ENCODE measurements at regions not wholly inside any gene's neighbourhood (a gene's known extent, or its start where the extent isn't known, plus 50 kb on each side); places are given as distances from the start of the nearest gene placed in this dataset.
A peak's percentile ranks its signal among the peaks of the same experiment; 100 is the strongest.

- DNase-seq, result no peak
Observed at GRCh38 chr2:172204762-172205161, 102.1 kb upstream of the DLX2 start.

GRCh38 chr2:172205292-172205691 is 102.6 kb upstream of the DLX2 start:
- no peak for DNase-seq

GRCh38 chr2:172207911-172208310 is 105.2 kb upstream of the DLX2 start:
- DNase-seq, result peak; percentile 53

DNA sequence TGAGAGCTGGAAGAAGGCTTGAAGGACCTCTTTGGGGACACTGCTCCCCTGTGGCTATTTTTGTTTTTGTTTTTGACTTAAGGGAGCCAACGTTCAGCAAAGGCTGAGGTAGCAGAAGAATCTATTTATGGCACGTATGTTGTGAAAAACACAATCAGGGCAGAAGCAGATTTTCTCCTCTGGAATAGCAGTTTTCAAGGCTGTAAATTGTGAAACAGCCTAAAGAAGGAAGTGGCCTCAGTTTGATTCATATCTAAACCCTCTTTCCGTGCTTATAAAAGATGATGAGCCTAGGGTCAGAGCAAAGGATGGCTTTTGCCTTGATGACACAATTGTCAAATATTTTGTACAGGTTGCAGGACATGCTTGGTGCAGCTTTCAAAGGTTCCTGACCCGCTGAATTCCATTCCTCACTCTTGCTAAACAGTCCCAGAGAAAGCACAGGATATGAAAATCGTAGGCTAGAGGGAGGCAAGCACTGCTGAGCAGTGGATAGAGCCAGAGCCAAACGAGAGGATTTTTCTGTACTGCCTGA is 106.2 kb upstream of the DLX2 start:
- DNase-seq, result peak; percentile 78

- DNase-seq, result no peak
Observed at GRCh38 chr2:172210599-172210998, 107.9 kb upstream of the DLX2 start.

- DNase-seq, result no peak
Observed at GRCh38 chr2:172211512-172211911, 108.8 kb upstream of the DLX2 start.

DNA sequence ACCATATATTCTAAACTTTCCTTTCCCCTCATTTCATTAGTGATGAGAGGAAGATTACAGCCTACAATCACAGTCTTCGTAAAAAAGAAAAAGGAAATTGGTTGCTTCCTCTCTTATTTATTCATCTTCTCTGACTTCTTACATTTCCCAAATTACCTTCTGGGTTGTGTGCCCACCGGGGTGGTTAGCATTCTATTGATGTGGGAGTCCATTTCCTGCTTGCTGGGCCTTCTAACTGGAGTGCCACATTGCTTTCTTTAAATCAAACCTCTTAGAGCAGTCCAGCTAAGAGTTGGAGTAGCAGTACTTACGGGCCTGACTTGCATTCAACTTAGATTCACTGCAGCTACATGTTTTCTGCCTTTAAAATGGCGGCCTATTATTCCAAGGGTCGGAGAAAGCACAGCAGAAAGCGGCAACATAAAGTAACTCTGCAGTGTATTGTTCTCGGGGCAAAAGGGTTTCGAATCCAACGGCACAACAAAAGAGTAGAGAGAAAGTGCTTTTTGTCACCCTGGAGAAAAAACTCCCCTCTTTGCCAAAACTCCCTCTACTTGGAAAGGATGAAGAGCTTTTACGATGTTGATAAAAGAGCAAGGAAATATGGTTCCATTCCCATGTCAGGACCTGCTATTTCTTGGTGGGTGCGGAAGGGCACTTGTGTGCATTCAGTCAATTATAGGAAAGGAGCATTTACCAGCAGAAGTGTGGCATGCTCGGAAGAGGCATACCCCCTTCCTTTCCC is 110.6 kb upstream of the DLX2 start:
- DNase-seq, result no peak

DNA sequence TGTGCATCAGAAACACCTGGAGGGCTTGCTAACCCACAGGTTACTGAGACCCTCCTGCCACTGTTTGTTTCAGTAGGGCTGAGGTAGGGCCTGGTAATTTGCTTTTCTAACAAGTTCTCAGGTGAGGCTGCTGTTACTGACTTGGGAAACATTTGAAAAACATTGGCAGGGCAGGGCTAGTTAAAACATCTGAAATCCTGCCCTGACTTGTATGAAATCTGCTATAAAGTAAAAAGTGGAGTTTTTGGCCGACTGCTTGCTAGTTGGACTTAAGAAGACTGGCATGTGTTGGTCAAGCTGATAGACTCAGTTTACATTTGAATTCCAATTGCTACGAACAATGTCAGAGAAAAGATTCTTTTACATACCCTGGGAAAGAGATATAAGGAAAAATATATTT is 111.6 kb upstream of the DLX2 start:
- no peak for DNase-seq

DNA sequence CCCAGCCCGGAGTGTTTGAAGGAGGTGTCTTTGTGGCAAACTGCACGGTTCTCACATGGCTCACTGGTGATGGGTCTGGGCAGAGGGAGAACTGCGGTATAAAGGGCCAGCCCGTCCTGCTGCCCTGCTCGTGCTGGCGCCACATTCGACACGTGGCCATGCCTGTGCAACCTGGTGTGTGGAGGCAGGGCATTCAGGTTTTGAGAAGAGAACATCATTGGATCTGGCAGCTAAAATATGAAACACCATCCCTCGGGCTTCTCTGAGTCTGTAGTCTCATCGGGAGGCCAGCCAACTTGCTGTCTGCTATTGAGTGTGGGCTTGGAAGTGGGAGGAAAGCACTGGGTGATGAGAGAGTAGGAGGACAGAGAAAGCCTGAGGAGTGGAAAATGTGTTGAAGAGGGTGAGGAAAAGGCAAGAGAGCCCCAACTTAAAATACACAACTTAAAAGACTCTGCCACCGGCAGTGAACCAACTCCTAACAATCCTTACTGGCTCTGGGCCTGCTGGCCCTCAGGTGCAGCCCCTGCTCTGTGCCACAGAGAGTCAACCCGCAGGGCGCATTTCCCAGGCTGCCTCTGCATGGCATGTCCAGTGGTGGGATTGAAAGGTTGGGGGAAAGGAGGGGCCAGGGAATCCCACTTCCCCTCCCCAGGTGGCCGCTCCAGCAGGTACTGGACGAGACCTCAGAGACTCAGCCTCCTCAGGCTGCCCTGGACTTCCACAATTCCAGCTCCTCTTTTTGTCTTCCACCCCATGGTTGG is 112.7 kb upstream of the DLX2 start:
- DNase-seq, result no peak

DNA sequence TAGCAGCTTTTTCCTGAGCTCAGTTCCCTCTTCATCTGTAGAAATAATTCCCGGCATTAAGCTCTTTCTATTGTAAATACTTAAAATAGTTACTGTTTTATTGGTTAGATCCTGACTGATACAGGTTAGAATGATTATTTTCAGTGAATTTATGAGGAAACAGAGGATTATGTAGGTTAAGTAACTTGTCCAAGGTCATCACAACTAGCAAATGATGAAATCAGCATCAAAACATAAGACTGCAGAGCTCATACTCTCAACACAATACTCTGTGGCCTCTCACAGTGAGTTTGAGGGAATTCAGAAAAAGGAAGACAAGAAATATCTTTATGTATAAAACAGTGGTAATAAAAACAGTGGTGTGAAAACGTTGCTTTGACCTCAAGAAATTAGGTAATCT is 113.2 kb upstream of the DLX2 start:
- DNase-seq, result no peak

DNA sequence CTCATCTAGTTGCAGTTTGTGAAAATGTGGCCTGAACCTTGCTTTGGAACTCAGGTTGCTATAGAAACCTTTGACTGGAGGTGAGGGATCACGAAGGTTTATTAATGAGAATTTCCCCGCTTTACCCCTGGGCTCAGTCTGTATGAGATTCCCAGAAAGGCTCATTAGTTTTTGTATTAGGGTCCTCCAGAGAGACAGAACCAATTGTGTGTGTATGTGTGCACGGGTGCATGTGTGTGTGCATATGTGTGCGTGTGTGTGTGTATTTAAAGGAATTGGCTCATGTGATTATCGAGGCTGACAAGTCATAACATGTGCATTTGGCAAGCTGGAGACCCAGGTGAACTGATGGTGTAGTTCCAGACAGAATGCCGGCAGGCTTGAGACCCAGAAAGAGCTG is 113.8 kb upstream of the DLX2 start:
- no peak for DNase-seq

DNA sequence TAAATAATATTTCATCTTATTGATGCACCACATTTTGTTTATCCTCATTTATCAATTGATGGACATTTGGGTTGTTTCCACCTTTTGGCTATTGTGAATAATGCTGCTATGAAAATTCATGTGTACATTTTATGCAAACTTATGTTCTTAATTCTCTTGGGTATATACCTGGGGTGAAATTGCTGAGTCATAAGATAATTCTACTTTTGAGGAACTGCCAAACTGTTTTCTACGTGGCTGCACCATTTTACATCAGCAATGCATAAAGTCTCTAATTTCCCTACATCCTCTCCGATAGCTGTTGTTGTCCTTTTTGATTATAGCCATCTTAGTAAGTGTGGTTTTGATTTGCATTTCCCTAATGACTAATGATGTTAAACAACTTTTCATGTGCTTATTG is 116.5 kb upstream of the DLX2 start:
- no peak for DNase-seq

DNA sequence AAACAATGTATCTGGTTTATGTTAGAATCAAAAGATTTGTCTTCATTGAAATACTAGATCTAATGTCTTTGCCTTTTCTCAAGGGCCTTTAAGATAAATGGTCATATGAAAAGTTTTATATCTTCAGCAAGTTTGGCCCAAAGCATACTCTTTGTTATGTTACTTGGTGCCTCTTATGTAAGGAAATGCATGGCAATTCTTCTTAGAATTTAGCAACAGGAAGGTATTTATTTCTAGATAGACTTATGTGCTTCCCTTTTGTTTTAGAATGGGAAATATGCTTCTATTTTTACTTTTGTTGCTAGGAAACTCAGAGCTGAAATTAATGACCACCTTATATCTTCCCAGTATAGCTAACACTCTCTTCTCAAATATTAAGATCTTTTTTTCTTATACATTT is 117.4 kb upstream of the DLX2 start:
- DNase-seq, result no peak

DNA sequence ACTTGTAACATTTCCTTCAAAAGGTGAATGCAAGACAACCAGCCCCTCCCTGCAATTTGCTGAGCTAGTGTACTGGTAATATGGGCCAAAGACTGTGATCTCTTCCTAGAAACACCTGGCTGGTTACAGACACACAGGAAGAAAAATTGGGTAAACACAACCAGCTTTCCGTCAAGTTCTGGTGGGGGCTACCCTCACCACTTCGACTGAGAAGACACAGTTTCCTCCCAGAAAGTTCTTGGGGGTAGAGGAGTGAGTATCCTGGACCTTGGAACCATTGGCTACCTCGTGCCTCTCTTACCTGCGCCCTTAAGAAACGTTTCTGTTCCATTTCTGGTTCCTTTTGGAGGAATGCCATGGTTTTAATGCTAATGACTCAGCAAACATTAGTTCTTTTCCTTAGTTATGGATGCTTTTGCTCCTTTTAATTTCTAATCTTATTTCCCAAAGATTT is 120.9 kb upstream of the DLX2 start:
- no peak for DNase-seq

DNA sequence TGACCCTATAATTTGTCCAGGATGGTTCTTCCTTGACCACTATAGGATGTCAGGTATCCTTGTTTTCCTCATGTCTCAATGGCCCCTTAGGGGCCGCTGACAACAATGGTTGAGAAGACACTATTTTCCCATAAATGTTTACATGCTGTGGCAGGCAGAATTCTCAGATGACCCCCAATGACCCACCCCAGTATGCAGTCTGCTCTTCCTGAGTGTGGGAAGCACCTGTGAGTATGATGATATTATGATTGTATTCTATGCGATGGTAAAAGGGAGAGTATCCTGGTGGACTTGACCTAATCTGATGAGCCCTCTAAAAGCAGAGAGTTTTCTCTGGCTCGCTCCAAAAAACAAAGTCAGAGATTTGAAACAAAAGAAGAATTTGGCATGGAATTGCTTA is 123.1 kb upstream of the DLX2 start:
- DNase-seq, result no peak

DNA sequence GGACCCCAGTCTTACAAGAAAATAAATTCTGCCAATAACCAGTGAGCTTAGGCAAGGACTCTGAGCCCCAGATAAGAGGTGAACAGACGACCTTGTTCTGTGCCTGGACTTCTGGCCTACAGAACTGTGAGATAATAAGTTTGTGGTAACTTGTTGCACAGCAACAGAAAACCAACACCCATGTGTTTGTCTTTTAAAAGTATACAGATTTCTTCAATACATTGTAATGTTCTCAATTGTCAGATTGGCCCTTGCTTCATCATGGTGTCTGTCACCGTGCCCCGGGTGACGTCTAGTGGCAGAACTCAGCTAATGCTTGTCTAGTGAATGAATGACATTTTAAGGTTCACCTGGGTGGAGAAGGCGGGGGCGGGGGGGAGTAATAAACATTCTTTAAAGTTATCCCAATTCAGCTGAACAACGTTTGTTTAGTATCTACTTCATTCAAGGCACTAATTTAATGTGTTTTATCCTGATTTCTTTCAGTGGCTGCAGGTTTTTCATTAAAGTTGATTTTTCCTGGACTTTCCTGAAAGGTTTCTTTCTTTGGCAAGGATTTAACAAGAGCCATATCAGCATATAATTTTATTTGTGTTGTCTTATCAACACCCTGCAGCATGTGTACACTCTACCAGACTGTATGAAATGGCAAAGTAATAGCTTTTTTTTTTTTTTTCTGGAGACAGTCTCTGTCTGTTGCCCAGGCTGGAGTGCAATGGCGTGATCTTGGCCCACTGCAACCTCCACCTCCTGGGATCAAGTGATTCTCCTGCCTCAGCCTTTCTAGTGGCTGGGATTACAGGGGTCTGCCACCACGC is 123.8 kb upstream of the DLX2 start:
- DNase-seq, result no peak

GRCh38 chr2:172227719-172228118 is 125.0 kb upstream of the DLX2 start:
- DNase-seq, result no peak

- DNase-seq, result no peak
Observed at GRCh38 chr2:172228177-172228808, 125.6 kb upstream of the DLX2 start.

DNA sequence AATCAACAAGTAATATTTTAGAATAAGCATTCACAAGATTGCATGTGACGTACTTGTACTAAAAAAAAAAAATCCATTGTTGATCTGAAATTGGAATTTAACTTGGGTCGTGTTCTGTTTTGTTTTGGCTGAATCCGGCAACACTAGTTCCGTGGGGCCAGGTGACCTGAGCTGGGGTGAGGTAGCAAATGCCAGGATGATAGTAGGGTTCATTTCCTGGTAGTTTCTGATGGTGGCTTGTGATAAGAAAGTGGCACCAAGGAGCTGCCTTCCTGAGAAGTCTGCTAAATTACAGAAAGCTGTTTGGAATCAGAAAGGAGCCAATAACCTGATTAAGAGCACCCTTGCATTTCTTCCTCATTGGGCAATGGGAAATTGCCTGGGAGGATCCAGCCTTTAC is 126.4 kb upstream of the DLX2 start:
- DNase-seq, result no peak

- DNase-seq, result no peak
Observed at GRCh38 chr2:172230332-172230888, 127.7 kb upstream of the DLX2 start.

GRCh38 chr2:172230889-172231401 is 128.2 kb upstream of the DLX2 start:
- DNase-seq, result no peak

DNA sequence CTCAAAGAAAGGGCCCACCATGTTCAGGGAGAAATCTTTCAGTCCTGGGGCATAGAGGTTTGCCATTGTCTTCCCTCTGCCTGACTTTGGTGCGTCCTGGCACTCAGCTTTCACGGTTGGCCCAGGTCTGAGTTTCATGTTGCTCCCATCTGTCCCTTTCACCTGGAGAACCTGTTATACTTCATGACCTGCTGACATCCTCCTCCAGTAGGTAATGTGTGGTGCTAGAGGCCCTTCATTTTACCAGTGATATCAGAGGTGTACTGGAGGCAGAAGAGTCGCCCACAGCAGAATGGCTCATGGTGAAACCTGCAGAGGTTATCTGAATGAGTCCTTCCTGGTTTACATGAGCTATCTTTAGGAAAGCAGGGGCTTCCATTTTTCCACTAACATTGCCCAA is 128.8 kb upstream of the DLX2 start:
- no peak for DNase-seq
